Left ventricle myocardium inferior (tissue), 1 donor: ENCODE measurements at regions not wholly inside any gene's neighbourhood (a gene's known extent, or its start where the extent isn't known, plus 50 kb on each side); places are given as distances from the start of the nearest gene placed in this dataset.

Experiments
- DNase-seq: peaks from one replicate; pipeline ENCODE4 v3.0.0-alpha.2; 2020
- H3K27ac ChIP-seq: fragments of 200-600 bp; replicated peaks from 2 replicates; pipeline ENCODE4 v1.8.0; 2021
- H3K27me3 ChIP-seq: fragments of 200-600 bp; 2 replicates; pipeline ENCODE4 v1.8.0; 2021; ENCODE audit warnings: low read depth
- H3K36me3 ChIP-seq: fragments of 200-600 bp; 2 replicates; pipeline ENCODE4 v1.8.0; 2021
- H3K4me1 ChIP-seq: fragments of 200-600 bp; 2 replicates; pipeline ENCODE4 v1.8.0; 2021
- H3K4me3 ChIP-seq: fragments of 200-600 bp; 2 replicates; pipeline ENCODE4 v1.8.0; 2021; ENCODE audit warnings: mild to moderate bottlenecking, moderate library complexity
- H3K9me3 ChIP-seq: fragments of 200-600 bp; replicated peaks from 2 replicates; pipeline ENCODE4 v1.8.0; 2021
- intact Hi-C: fragments of 100-400 bp; cut with micrococcal nuclease; formaldehyde crosslinking; loops from one replicate; pipeline ENCODE4 v1.11.0; 2022
- TF ChIP-seq, protein P1 (sequence below): fragments of 200-600 bp; IDR thresholded peaks from 2 replicates; pipeline ENCODE4 v1.8.0; 2021; ENCODE audit warnings: antibody characterized with exemption, mild to moderate bottlenecking, borderline replicate concordance
- donor health status: DM: no; HTN: yes; CAD: no; lungs with severe emphysema.

DNA sequence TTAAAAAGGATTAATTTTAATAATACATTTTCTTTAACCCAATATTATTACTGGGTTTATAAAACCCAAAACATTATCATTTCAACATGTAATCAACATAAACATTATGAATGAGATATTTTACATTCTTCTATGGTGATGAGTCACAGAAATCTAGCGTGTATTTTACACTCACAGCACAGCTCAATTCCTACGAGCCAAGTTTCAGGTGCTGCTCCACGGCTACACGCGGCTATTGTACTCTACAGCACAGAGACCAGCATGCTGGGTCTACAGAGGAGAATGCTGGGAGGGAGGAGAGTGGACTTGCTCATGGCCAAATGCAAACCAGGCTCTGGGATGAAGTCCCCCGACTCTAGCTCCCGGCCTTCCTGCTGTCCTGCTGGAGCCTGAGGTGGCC, 72.0 kb upstream of the LMO1 start:
- H3K4me3 ChIP-seq, result no peak overlapping the region
- no peak overlapping the region for H3K27ac ChIP-seq
- intact Hi-C loops, result no loop called here
- no peak for DNase-seq
- H3K4me1 ChIP-seq, result no peaks in the 10 kb centered on the region
- TF ChIP-seq, protein P1, sequence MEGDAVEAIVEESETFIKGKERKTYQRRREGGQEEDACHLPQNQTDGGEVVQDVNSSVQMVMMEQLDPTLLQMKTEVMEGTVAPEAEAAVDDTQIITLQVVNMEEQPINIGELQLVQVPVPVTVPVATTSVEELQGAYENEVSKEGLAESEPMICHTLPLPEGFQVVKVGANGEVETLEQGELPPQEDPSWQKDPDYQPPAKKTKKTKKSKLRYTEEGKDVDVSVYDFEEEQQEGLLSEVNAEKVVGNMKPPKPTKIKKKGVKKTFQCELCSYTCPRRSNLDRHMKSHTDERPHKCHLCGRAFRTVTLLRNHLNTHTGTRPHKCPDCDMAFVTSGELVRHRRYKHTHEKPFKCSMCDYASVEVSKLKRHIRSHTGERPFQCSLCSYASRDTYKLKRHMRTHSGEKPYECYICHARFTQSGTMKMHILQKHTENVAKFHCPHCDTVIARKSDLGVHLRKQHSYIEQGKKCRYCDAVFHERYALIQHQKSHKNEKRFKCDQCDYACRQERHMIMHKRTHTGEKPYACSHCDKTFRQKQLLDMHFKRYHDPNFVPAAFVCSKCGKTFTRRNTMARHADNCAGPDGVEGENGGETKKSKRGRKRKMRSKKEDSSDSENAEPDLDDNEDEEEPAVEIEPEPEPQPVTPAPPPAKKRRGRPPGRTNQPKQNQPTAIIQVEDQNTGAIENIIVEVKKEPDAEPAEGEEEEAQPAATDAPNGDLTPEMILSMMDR, result no peak
- H3K9me3 ChIP-seq, result no peaks in the 10 kb centered on the region
- H3K27me3 ChIP-seq, result peaks cover 33% of the 10 kb centered on the region
- no peaks in the 10 kb centered on the region for H3K36me3 ChIP-seq

DNA sequence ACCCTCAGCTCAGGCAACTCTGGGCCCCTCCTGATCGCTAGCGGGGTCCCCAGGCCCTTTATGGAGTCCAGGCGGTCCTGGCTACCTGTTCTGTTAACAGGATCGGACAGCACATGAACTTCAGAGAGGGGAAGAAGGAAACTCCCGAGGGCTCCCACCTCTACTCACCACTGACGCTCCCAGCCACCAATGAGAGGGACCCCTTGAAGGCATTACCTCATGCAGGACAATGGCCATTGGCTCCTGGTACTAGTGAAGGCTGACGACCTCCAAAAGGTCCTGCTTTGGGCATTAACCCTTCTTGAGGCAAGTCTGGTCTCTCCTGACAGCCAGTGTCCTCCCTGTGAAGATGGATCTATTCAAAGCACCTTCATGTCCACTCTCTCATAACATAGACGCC, 71.5 kb upstream of the LMO1 start:
- DNase-seq, result no peak
- intact Hi-C loops, result no loop called here
- H3K36me3 ChIP-seq, result no peaks in the 10 kb centered on the region

DNA sequence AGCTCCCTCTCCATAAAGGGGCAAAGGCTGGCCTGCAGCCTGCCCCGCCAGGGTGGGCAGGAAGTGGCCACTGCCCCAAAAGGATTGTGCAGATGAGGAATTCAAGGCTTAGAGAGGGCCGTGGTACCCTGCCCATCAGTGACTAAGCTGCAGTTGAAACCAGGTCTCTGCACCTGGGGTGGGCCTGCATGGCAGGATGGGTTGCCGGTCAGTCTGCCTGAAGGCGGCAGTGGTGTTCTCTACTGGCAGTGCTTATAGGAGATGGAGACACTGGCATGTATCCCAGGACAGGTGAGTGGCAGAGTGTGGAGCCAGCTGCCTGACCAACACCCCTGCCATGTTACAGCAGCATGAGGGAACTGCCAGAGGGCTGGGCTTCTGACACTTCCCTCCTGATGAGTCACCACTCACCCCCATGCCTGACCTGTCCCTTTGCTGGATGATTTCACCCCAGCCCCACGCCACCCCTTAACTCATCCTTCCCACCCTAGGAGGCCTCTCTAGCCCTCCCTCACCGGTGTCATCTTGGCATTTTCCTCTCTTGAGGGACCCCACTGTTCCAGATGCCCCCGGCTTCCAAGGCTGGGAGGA, 70.2 kb upstream of the LMO1 start:
- Histone ChIP-seq H3K27me3 (peaks cover 33% of the 10 kb centered on the region), H3K27ac (no peak overlapping the region), H3K4me1 (peaks cover 6% of the 10 kb centered on the region), H3K4me3 (no peak overlapping the region), H3K9me3 (no peaks in the 10 kb centered on the region), H3K36me3 (no peaks in the 10 kb centered on the region)
- TF ChIP-seq, protein P1, result no peak
- intact Hi-C loops, result no loop called here
- DNase-seq, result no peak

More for the DNA sequence above, 71.5 kb upstream of the LMO1 start:
- TF ChIP-seq, protein P1, result no peak
- peaks cover 38% of the 10 kb centered on the region for H3K27me3 ChIP-seq
- H3K4me3 ChIP-seq, result no peak overlapping the region
- no peaks in the 10 kb centered on the region for H3K4me1 ChIP-seq
- no peaks in the 10 kb centered on the region for H3K9me3 ChIP-seq
- H3K27ac ChIP-seq, result no peak overlapping the region

DNA sequence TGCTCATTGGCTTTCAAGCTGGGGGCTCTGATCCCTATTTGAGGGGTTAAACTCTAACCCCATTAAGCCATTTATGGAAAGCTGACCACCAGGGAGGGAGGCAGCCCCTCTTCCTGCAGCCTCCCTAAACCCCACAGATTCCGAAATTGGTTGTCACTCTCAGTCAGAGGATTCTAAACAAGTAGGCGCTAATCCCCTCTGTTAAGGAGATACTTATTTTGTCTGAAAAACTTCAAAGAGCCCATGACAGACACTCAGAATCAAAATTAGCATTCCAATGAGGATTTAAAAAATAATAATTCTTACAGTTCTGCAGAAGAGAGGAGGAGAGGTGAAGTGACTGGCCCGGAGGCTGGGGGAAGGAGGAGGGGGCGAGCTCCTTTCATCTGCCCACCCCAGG, 69.7 kb upstream of the LMO1 start:
- no peaks in the 10 kb centered on the region for H3K36me3 ChIP-seq
- no peak overlapping the region for H3K27ac ChIP-seq
- peaks cover 33% of the 10 kb centered on the region for H3K27me3 ChIP-seq
- intact Hi-C loops, result no loop called here
- DNase-seq, result no peak
- H3K4me1 ChIP-seq, result peaks cover 8% of the 10 kb centered on the region
- no peak overlapping the region for H3K4me3 ChIP-seq
- TF ChIP-seq, protein P1, result no peak
- no peaks in the 10 kb centered on the region for H3K9me3 ChIP-seq

DNA sequence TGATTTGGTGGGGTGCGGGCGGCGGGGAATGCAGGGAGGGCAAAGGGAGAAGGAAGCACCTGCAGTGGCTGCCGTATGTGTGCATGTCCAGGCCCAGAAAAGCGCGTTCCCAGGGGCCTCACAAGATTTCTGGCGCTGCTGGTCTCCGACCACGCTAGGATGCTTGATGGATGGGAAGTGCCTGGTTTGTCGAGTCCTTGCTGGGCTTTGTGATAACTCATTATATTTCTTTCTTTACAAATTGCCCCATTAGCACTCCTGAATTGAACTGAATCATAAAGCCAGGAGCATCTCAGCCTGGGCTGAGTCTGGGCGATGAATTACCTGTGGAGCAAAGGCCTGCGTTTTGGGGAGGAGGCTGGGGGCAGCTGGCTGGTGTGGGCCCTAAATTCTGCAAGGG, 69.2 kb upstream of the LMO1 start:
- peaks cover 8% of the 10 kb centered on the region for H3K4me1 ChIP-seq
- intact Hi-C loops, result no loop called here
- TF ChIP-seq, protein P1, result no peak

More for the DNA sequence above, 69.2 kb upstream of the LMO1 start:
- H3K27ac ChIP-seq, result no peak overlapping the region
- no peak overlapping the region for H3K4me3 ChIP-seq
- H3K27me3 ChIP-seq, result peaks cover 33% of the 10 kb centered on the region
- DNase-seq, result no peak
- no peaks in the 10 kb centered on the region for H3K36me3 ChIP-seq
- H3K9me3 ChIP-seq, result no peaks in the 10 kb centered on the region
